GM21515 (cell line): ENCODE measurements at regions not wholly inside any gene's neighbourhood (a gene's known extent, or its start where the extent isn't known, plus 50 kb on each side); places are given as distances from the start of the nearest gene placed in this dataset.

Experiments used
- ATAC-seq: cut with Tn5 transposase; IDR thresholded peaks from one replicate; pipeline ENCODE4 v1.9.1; 2021; ENCODE audit not compliant: unreplicated experiment

GRCh38 chr10:36185097-36185496, 543.0 kb upstream of the FZD8 start:
- no peak for ATAC-seq

DNA sequence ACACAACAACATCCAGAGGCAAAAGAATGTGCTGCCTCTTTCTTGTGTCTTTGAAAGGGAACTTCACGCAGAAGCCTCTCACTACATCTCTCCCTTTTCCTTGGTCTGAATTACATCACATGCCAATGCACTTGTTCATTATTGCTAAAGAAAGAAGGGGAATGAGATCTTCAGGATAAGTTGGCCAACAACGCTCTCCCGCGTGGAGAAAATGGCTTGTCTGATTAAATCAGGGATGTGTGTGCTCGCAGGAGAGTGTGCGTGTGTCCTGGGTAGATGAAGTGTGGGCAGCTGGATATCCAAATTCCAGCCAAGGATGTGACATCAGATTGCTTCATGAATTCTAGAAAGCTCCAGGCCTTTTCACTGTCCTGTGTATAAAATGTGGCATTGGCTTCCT, 541.6 kb upstream of the FZD8 start:
- ATAC-seq = no peak

GRCh38 chr10:36183056-36183455, 541.0 kb upstream of the FZD8 start:
- ATAC-seq = no peak

DNA sequence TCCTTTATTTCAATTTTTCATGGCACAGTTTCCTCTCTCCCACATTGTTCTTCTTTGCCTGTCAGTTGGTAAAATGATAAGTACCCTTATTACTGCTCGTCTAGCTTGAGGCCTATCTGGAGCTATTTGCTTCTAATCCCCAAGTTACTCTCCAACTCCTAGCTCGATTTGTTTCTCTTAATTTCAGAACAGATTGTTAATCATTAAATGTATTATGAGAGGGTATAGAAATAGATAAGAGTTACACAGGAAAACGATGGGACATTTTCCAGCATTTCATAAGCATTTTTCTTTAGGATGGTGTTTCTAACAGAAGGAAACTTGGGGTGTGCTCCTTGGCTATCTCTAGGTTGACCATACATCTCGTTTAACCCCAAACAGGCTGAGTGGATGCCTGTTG, 540.5 kb upstream of the FZD8 start:
- no peak for ATAC-seq

- no peak for ATAC-seq
Observed at GRCh38 chr10:36182179-36182566, 540.1 kb upstream of the FZD8 start.

- ATAC-seq = no peak
Observed at GRCh38 chr10:36181426-36182178, 539.5 kb upstream of the FZD8 start.

DNA sequence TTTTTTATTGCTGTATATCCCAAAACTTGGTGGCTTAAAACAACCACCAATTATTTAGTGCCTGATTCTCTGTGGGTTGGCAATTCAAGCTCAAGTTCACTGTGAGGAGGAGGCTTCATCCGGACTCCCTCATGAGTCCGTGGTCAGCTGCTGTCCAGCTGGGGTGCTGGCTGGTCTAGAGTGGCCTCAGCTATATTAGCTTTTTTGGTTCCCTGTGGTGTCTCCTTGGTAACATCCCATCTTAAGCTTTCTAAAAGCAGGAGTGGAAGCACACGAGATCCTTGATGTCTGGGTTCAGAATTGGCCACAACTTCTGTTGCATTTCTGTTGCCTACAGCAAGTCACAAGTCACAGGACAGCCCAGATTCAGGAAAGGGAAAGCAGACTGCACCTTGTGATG, 536.5 kb upstream of the FZD8 start:
- ATAC-seq = no peak

GRCh38 chr10:36177071-36177470, 535.0 kb upstream of the FZD8 start:
- ATAC-seq = no peak

- no peak for ATAC-seq
Observed at GRCh38 chr10:36175954-36176353, 533.9 kb upstream of the FZD8 start.

DNA sequence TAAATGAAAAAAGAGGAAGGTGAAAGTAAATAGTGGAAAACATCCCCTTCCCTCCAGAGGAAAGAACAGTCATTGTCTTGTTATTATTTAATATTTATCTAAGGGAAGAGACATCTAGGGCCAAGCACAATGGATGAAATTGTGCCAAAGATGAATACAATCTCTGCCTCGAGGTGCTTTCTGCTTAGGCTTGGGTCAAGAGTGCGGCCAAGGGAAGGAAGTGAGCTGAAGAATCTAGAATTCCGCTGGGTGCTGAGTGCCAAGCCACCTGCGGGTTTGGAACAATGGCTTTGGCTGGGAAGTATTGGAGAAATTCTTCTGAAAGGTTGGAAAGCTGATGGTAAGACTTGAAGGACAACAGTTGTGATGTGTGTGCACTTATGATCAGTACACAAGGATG, 531.3 kb upstream of the FZD8 start:
- no peak for ATAC-seq

DNA sequence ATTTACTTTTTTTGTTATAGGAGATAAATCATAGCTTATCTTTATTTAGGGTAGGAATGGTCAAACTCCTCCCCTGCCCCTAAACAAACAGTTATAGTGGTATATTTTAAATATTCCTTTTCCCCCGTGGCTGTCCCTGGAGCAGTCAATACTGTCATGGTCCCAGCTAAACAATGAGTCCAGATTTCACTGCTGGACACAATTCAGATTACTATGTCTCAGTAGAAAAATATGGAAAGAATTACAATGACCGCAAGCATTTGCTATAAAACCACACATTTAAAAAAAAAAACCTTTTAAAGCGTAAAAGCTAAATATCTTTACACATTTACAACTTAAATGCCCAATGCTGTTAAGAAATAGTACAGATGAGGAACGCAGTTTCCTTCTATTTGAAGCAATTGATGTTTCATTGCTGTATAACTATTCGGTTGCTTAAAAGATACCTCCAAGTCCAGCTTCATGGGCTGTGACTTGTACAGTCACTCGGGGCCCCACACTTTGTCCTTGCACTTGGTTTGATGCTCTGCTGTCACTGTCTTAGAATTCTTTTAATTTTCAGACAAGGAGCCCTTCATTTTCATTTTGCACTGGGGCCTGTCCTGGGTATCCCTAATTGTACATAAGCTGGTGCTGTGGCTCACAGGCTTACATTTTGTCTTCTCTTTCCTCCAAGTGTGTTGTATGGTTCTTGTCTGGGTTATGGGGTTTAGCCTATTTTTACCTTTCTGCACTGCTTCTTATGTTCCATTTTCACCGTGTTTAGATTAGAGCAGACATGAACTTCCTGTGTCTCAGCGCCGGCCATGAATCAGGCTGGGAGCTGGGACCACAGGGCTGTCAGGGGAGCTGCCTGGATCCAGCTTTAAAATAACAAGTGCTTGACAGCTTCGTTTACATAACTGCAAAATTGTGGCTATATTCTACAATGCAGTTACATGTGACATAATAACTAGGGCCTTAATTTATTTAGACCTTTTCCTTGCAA, 530.2 kb upstream of the FZD8 start:
- ATAC-seq = no peak

GRCh38 chr10:36171556-36171952, 529.5 kb upstream of the FZD8 start:
- no peak for ATAC-seq

DNA sequence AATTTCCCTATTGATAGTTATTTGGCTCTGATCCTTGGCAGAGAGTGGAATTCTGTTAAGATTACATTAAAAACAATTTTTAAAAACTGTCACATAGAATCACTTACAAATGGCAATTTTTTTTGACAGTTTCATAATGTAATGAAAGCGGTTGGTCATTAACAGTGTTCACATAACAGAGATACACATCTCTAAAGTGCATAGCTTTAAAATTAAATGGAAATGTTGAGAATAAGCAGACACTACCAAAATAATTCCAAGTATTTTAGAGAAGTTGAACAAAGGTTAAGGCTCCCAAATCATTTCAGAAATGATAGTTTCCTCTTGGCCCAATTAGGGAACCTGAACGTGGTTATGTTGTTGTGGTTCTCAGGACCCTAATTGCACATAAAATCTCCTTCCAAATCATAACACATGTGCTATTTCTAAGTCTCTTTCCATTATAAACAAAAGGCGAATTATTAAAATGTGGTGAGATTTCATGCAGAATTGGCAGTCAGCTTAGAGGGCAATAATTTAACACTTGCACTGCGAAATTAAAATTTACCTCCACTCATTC, 528.9 kb upstream of the FZD8 start:
- no peak for ATAC-seq

DNA sequence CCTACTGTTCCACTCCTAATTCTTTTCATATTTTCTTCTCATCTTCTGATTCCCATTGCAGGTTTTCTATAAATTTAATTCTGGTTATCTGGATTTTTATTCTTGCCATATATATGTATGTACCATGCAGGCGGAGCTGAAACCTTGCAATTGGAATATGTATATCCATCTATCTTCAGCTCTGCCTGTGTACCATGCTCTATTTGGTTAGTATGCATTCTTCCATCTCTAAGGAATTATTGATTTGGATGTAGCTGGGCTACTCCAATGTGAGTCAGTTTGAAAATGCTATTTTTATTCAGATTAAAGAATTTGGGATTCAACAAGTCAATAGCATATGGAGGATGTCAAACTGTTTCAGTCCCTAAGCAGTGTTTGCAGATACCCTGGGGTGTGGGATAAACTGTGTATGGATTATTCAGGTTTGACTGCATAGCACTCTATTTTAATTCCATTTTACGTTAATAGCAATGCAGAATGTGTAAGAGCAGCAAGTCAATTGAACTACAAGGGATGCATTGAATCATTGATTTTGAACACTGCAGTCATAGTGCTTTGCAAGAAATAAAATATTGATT, 528.1 kb upstream of the FZD8 start:
- no peak for ATAC-seq

GRCh38 chr10:36168777-36169176, 526.7 kb upstream of the FZD8 start:
- no peak for ATAC-seq

DNA sequence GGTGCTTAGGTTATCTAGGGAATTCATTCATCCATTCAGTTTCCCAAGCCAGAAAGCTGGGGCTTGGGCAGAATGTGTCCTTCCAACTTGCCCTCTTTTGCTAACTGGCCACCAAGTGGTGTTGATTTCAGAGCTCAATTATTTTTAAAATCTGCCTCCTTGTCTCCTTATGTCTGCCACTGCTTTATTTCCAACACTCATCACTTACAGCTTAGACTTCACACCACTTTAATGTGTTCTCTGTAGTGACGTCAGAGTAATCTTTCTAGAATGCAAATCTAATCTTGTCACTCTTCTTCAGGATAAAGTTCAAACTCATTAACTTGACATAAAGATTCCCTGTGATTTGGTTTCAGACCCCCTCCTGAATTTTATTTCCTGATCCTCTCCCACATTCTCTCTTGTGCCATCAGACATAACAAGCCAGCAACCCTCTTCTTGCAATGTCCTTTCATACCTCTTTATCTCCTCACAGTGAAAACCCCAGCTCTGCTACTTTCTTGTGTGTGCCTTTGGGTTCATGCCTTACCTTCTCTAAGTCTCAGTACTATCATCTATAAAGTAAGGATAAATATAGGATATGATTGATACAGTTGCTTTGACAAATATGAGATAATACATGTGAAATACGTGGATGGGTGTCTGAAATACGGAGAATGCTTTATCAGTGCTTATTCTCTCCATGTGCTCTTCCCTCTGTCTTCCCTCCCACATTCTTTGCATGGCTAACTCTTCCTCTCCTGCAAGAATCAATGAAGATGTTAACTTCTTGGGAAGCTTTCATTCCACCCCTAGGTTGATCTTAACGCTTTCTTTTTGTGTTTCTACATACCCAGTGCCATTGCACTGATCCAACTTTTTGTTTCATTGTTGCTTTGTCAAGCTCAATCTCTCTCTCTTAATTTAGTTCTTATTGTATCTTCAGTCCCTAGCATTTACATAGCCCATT, 522.7 kb upstream of the FZD8 start:
- no peak for ATAC-seq

GRCh38 chr10:36163827-36164226, 521.7 kb upstream of the FZD8 start:
- ATAC-seq = no peak

DNA sequence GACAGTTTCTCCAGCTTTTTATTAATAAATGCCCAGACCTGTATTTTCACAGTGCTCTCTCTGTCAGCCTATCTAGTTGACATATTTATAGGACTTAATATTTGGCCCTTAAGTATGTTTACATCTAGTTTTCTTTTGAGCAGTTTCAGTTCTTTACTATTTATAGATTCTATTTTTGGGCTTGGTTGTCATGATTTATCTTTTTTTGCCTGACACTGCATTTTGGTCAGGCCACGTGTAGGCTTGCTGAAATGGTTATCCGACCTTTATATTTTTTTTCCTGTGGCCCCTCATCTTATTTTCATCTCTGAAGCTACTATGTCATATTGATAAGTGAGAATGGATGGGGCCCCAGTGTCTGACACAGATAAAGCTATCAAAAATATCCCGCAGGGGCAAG, 515.4 kb upstream of the FZD8 start:
- ATAC-seq = no peak

DNA sequence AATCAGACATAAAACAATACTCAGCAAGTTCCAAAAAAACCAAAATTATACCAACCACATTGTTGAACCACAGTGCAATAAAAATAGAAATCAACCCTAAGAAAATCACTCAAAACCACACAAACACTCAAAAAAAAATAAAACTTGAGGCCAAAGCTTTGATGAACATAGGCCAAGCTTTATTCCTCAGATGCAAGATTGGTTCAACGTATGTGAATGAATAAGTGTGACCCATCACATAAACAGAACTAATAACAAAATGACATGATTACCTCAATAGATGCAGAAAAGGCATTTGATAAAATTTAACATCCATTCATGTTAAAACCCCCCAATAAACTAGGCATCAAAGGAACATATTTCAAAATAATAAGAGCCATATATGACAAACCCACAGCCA, 506.1 kb upstream of the FZD8 start:
- no peak for ATAC-seq

GRCh38 chr10:36147529-36147928, 505.4 kb upstream of the FZD8 start:
- no peak for ATAC-seq
